ENCODE measurements at regions not wholly inside any gene's neighbourhood (a gene's known extent, or its start where the extent isn't known, plus 50 kb on each side); places are given as distances from the start of the nearest gene placed in this dataset.
A peak's percentile ranks its signal among the peaks of the same experiment; 100 is the strongest.
"Not testable (repeated sequence)": the region's sequence is repeated elsewhere in the genome, so short reads cannot be mapped to it uniquely, and the experiment has no call there.

DNA sequence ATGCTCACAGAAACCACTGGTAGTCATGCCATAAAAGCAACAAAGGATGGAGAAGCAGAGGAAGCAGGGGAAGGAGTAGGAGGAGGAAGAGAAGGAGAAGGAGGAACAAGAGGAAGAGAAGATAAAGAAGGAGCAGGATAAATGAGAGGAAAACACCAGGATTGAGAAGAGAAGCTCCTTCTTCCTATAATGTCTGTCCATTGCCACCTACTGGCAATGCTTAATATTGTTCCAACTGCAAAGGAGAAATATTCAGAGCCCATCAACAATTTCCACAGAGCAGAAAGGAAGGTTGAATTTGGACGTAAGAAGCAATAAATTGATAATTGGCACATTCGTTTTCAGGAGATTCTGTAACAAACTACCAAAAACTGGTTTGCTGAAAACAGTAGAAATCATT lies 898.4 kb downstream of the SLC16A7 start:
- peak; percentile 2 for DNase-seq (ENCODE audit: low read depth, low spot score)

DNA sequence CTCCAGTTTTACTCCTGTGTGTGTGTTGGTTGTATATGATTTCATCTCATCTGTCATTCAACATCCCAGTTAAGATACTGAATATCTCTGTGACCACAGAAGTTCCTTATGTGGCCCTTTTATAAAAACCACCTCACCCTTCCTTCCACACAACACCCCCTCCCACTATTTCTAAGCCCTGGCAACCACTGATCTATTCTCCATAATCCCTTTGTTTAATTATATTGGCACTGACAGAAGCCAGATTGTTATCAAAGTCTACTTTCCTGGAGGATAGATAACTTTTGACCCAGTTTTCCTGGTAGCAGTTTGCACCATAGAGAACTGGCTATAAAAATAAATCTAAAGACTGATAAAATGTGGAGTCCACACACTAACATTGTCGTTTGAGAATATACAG lies 902.8 kb downstream of the SLC16A7 start:
- DNase-seq (ENCODE audit: low read depth, low spot score) = no peak

DNA sequence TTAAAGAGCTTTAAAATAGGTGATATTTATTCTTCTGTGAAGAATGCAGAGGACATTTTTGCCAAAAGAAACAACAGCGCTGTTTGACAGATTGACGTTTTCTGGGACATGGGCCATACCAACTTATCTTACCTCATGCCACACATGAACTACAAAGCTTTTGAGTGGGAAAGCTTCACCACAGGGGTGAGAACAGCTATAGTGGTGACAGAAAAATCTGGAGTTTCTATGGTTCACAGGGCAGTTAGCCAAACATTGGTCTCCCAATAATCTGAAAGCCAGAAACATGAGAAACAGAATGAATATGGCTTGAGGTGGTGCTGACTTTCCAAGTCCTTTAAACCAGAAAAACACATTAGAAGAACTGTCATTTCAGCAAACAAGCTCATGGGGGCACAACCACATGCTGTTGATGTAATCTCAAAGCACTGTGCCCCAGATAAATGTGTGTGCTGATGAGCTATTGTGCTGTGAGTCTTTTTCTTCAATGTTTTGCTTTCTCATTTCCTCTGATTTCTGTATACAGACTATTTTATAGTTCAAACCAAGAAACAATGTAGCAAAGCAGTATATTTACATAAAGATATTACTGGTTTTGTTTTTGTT lies 905.4 kb downstream of the SLC16A7 start:
- no peak for DNase-seq (ENCODE audit: low read depth, low spot score)

GRCh38 chr12:60522684-60523400 lies 927.0 kb downstream of the SLC16A7 start:
- DNase-seq (ENCODE audit: low read depth, low spot score) = no peak

GRCh38 chr12:60529261-60529660 lies 933.4 kb downstream of the SLC16A7 start:
- DNase-seq (ENCODE audit: low read depth, low spot score) = no peak

DNA sequence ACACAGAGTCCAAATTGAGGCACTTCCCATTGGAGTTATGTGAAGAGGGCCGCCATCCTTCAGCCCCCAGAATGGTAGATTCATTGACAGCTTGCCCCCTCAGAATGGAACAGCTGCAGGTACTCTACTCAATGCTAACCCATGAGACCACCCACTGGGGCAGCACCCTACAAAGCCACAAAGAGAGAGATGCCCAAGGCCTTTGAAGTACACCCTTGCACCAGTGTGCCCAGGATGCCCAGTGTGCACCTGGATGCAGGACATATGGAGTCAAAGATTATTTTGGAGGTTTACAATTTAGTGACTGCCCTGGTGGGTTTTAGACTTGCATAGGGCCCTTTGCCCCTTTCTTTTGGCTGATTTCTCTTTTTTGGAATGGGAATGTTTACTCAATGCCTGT lies 933.9 kb downstream of the SLC16A7 start:
- DNase-seq (ENCODE audit: low read depth, low spot score) = no peak

GRCh38 chr12:60535363-60535762 lies 939.5 kb downstream of the SLC16A7 start:
- no peak for DNase-seq (ENCODE audit: low read depth, low spot score)

GRCh38 chr12:60539592-60539991 lies 943.8 kb downstream of the SLC16A7 start:
- DNase-seq (ENCODE audit: low read depth, low spot score) = no peak

DNA sequence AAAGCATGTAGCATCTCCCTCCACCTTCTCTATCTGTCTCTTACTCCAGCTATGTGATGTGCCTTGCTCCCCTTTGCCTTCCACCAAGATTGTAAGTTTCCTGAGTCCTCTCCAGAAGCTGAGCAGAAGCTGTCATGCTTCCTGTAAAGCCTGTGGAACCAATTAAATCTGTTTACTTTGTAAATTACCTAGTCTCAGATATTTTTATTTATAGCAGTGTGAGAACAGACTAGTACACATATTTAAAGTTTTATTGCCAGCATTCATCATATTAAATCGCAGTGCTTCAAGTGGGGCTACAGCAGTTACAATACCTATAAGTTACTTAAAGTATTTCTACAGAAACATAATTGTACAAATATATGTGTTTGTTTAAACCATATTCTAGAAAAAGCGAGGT lies 973.1 kb downstream of the SLC16A7 start:
- DNase-seq (ENCODE audit: low read depth, low spot score) = no peak

- no peak for DNase-seq (ENCODE audit: low read depth, low spot score)
Measured at GRCh38 chr12:60577607-60578006, 981.8 kb downstream of the SLC16A7 start.

DNA sequence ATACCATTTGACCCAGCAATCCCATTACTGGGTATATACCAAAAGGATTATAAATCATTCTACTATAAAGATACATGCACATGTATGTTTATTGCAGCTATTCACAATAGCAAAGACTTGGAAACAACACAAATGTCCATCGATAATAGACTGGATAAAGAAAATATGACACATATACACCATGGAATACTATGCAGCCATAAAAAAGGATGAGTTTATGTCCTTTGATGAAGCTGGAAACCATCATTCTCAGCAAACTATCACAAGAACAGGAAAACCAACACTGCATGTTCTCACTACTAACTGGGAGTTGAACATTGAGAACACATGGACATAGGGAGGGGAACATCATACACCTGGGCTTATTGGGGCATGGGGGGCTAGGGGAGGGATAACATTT lies 991.8 kb downstream of the SLC16A7 start:
- not testable (repeated sequence) for DNase-seq (ENCODE audit: low read depth, low spot score)

GRCh38 chr12:60594035-60594711 lies 998.3 kb downstream of the SLC16A7 start:
- no peak for DNase-seq (ENCODE audit: low read depth, low spot score)

GRCh38 chr12:60602601-60603000 lies 1006.8 kb downstream of the SLC16A7 start:
- no peak for DNase-seq (ENCODE audit: low read depth, low spot score)

GRCh38 chr12:60603475-60603874 lies 1007.6 kb downstream of the SLC16A7 start:
- peak; percentile 9 for DNase-seq (ENCODE audit: low read depth, low spot score)

DNA sequence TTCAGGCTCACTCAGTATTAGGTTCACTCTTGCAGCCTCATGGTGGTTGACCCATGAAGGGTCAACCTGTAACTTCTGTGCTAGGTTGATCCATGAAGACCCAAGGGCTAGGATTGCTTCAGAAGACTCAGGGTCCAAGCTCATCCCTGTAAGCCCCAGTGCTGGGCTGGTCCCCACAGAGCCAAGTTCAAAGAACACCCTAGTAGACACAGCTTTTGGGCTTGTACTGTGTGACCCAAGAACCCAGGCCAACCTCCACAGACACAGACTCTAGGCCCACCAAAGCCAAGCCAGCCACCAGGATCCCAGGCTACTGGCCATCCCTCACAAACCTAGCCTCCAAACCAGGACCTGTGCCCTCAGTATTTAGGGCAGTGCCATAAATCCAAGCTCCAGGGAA lies 1020.6 kb downstream of the SLC16A7 start:
- no peak for DNase-seq (ENCODE audit: low read depth, low spot score)

DNA sequence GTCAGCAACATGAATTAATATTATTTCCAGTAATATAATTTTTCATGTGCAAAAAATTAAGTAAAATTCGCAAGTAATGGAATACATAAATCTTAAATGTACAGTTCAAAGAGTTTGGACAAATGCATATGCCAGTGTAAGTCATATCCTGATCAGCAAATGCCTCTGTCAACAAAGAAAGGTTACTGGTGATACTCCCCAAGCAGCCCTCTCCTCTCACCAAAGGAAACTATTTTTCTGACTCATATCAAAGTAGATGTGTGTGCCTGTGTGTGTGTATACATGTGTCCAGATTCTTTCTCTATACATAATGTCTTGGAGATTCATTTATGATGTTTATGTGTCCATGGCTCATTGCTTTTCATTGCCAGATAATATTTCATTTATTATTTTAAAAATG lies 1035.0 kb downstream of the SLC16A7 start:
- DNase-seq (ENCODE audit: low read depth, low spot score) = no peak

DNA sequence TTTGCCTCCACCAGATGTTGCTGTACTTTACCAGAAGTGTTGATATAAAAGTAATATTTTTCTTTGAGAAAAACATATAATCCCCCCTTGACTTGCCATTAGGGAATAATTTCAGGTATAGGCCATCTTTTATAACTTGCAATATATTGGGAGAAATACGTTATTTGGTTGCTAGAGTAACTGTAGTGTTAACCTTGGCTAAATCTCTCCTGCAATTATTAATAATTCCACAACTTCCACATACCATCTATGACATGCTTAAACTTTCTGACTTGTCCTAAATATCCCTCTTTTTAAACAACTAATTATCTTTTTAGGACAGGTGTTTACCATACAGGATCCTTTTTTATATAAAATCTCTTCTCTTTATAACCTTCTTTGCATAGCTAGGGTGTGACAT lies 1048.2 kb downstream of the SLC16A7 start:
- no peak for DNase-seq (ENCODE audit: low read depth, low spot score)

DNA sequence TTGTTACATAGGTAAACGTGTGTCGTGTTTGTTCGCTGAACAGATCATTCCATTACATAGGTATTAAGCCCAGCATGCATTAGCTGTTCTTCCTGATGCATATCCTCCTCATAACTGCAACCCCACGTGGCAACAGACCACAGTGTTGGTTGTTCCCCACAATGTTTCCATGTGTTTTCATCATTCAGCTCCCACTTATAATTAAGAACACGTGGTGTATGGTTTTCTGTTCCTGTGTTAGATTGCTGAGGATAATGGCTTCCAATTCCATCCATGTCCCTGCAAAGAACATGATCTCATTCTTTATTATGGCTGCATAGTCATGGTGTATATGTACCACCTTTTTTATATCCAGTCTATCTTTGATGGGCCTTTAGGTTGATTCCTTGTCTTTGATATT lies 1071.1 kb downstream of the SLC16A7 start:
- DNase-seq (ENCODE audit: low read depth, low spot score) = no peak

DNA sequence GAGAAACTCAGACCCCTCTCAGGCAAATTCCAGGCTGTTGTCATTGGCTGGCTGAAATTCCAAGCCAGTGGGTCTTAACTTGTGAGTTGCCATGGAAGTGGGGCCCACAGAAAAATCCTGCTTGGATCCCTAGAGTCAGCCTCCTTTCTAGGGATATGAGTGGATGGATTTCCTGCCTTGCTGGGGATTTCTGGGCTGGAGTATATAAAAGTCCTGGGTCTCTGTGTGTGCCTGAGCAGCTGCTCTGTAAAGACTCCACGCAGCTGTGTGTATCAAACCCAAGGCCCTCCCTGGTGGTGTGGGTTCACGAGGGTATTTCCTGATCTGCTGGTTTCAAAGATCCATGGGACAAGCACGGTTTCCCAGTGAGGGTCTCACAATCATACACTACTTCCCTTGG lies 1077.1 kb downstream of the SLC16A7 start:
- DNase-seq (ENCODE audit: low read depth, low spot score) = no peak

- DNase-seq (ENCODE audit: low read depth, low spot score) = no peak
Measured at GRCh38 chr12:60684988-60685655, 1089.3 kb downstream of the SLC16A7 start.

DNA sequence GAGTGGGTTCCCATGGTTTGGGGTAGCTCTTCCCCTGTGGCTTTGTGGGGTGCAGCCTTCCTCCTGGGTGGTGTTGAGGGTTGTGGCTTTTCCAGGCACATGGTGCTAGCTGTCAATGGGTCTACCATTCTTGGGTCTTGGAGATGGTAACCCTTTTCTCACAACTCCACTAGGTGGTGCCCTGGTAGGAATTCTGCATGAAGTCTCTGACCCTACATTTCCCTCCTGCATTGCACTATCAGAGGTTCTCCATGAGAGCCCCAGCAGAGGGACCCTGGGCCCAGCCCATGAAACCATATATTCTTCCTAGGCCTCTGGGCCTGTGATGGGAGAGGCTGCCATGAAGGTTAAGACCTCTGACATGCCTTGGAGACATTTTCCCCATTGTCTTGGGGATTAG lies 1093.3 kb downstream of the SLC16A7 start:
- peak; percentile 14 for DNase-seq (ENCODE audit: low read depth, low spot score)

GRCh38 chr12:60693019-60693626 lies 1097.3 kb downstream of the SLC16A7 start:
- no peak for DNase-seq (ENCODE audit: low read depth, low spot score)
